SU-DHL-6 (cell line): ENCODE measurements at regions not wholly inside any gene's neighbourhood (a gene's known extent, or its start where the extent isn't known, plus 50 kb on each side); places are given as distances from the start of the nearest gene placed in this dataset.

Source experiments
- CTCF ChIP-seq: fragments of 200-600 bp; sonication (generic); IDR thresholded peaks from one replicate; pipeline ENCODE4 v1.5.1; 2017; ENCODE audit warnings: antibody characterized with exemption, mild to moderate bottlenecking, low read length, moderate library complexity; ENCODE audit not compliant: insufficient read depth, poor library complexity, severe bottlenecking
- EZH2phosphoT487 ChIP-seq: fragments of 200-600 bp; sonication (generic), shearing (Covaris generic); conservative IDR thresholded peaks from 2 replicates; pipeline ENCODE4 v1.6.1; 2018; ENCODE audit warnings: mild to moderate bottlenecking, antibody characterized with exemption, low read length, moderate library complexity, mixed read lengths

- no peak for TF ChIP-seq CTCF
- TF ChIP-seq EZH2phosphoT487, result no peak
Measured at GRCh38 chr5:38138574-38138973, 119.8 kb upstream of the EGFLAM start.
